A673 (cell line): ENCODE measurements at regions not wholly inside any gene's neighbourhood (a gene's known extent, or its start where the extent isn't known, plus 50 kb on each side); places are given as distances from the start of the nearest gene placed in this dataset.

Experiments
- EZH2 ChIP-seq: fragments of 200-600 bp; sonication (generic); IDR thresholded peaks from 2 replicates; pipeline ENCODE4 v1.6.1; 2017; ENCODE audit warnings: borderline replicate concordance, low read depth, mild to moderate bottlenecking, mixed read lengths, antibody characterized with exemption, low read length; ENCODE audit not compliant: poor library complexity, severe bottlenecking
- TF ChIP-seq, protein P1 (sequence below): fragments of 300-800, 200-600 bp; sonication (generic); conservative IDR thresholded peaks from 2 replicates; pipeline ENCODE4 v1.5.1; 2017; ENCODE audit warnings: low read depth, mild to moderate bottlenecking, antibody characterized with exemption, low read length, moderate library complexity, mixed read lengths

DNA sequence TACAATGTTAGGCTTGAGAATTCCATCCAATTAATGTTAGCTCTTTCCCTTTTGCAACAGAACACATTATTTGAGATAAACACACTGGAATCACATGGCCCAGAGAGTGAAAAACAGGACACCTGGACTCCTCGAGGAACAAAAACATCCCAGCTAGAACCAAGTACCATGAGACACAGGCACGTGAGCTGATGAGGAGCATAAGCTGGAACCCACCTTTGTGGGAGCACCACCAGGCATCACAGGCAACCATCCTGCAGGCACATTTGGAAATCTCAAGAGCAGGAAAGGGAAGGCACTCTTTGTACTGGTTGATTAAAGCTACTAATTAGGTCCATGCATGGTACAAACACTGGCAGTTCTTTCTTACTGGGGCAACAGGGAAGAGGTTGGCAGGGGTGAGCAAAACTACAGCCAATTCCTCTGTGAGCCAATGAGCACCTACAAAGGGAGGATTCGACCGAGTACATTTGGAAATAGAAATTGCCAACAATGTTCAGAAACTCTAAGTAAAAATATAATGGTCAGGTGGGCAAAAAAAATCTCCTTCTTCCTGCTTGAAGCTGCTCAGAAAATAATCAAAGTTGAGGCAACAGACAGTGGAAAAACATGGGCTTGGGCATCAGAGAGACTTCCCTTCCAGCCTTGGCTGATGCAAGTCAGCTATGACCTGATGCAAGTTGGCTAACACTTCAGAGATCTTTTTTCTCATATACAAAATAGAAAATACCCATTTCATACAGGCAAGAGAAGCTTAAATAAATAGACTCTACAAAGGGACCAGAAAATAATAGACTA lies 216.7 kb downstream of the NUAK1 start:
- TF ChIP-seq, protein P1, sequence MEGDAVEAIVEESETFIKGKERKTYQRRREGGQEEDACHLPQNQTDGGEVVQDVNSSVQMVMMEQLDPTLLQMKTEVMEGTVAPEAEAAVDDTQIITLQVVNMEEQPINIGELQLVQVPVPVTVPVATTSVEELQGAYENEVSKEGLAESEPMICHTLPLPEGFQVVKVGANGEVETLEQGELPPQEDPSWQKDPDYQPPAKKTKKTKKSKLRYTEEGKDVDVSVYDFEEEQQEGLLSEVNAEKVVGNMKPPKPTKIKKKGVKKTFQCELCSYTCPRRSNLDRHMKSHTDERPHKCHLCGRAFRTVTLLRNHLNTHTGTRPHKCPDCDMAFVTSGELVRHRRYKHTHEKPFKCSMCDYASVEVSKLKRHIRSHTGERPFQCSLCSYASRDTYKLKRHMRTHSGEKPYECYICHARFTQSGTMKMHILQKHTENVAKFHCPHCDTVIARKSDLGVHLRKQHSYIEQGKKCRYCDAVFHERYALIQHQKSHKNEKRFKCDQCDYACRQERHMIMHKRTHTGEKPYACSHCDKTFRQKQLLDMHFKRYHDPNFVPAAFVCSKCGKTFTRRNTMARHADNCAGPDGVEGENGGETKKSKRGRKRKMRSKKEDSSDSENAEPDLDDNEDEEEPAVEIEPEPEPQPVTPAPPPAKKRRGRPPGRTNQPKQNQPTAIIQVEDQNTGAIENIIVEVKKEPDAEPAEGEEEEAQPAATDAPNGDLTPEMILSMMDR, result no peak
- TF ChIP-seq EZH2, result no peak
